ENCODE measurements at regions not wholly inside any gene's neighbourhood (a gene's known extent, or its start where the extent isn't known, plus 50 kb on each side); places are given as distances from the start of the nearest gene placed in this dataset.
"Not testable (repeated sequence)": the region's sequence is repeated elsewhere in the genome, so short reads cannot be mapped to it uniquely, and the experiment has no call there.

GRCh38 chr22:49395617-49396016, 432.1 kb downstream of the BRD1 start:
- Histone ChIP-seq H3K4me2 (ENCODE audit: low read depth, low read length) (no peak overlapping the region), H3K79me2 (ENCODE audit: low read length) (no peaks in the 10 kb centered on the region), H3K9me3 (replicated peaks; ENCODE audit: insufficient read depth, low read length) (no peaks in the 10 kb centered on the region), H3K27me3 (replicated peaks; ENCODE audit: insufficient read depth, low read length) (no peaks in the 10 kb centered on the region), H3K9me2 (replicated peaks; ENCODE audit: insufficient read depth, low read length) (no peaks in the 10 kb centered on the region), H2AFZ (ENCODE audit: low read length) (no peak overlapping the region), H3K4me3 (ENCODE audit: low read length) (no peak overlapping the region), H3K4me1 (ENCODE audit: low read length) (no peaks in the 10 kb centered on the region), H3K36me3 (replicated peaks; ENCODE audit: insufficient read depth, low read length) (no peaks in the 10 kb centered on the region), H4K20me1 (ENCODE audit: insufficient read depth, low read length) (no peaks in the 10 kb centered on the region), H3K27ac (ENCODE audit: low read length) (no peak overlapping the region), H3K9ac (ENCODE audit: low read length) (no peak overlapping the region), H3F3A (ENCODE audit: insufficient read depth, low read length) (no peaks in the 10 kb centered on the region)
- DNase-seq, result no peak
- TF ChIP-seq EZH2 (optimal IDR thresholded peaks at IDR 0.05; ENCODE audit: low read depth, low read length) (no peak), EZH2phosphoT487 (IDR thresholded peaks at IDR 0.05; ENCODE audit: low read length) (no peak)
- TF ChIP-seq, protein P1, sequence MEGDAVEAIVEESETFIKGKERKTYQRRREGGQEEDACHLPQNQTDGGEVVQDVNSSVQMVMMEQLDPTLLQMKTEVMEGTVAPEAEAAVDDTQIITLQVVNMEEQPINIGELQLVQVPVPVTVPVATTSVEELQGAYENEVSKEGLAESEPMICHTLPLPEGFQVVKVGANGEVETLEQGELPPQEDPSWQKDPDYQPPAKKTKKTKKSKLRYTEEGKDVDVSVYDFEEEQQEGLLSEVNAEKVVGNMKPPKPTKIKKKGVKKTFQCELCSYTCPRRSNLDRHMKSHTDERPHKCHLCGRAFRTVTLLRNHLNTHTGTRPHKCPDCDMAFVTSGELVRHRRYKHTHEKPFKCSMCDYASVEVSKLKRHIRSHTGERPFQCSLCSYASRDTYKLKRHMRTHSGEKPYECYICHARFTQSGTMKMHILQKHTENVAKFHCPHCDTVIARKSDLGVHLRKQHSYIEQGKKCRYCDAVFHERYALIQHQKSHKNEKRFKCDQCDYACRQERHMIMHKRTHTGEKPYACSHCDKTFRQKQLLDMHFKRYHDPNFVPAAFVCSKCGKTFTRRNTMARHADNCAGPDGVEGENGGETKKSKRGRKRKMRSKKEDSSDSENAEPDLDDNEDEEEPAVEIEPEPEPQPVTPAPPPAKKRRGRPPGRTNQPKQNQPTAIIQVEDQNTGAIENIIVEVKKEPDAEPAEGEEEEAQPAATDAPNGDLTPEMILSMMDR (IDR thresholded peaks at IDR 0.05; ENCODE audit: low read length), result no peak

GRCh38 chr22:49395062-49395461, 432.6 kb downstream of the BRD1 start:
- not testable (repeated sequence) for H4K20me1 ChIP-seq (ENCODE audit: insufficient read depth, low read length); H3K4me1 ChIP-seq (ENCODE audit: low read length); H3K9me2 ChIP-seq (replicated peaks; ENCODE audit: insufficient read depth, low read length); DNase-seq; H3K27me3 ChIP-seq (replicated peaks; ENCODE audit: insufficient read depth, low read length); H3K4me2 ChIP-seq (ENCODE audit: low read depth, low read length); H3K79me2 ChIP-seq (ENCODE audit: low read length); H3K4me3 ChIP-seq (ENCODE audit: low read length); H3K27ac ChIP-seq (ENCODE audit: low read length); H2AFZ ChIP-seq (ENCODE audit: low read length); H3K9ac ChIP-seq (ENCODE audit: low read length); H3K9me3 ChIP-seq (replicated peaks; ENCODE audit: insufficient read depth, low read length); H3K36me3 ChIP-seq (replicated peaks; ENCODE audit: insufficient read depth, low read length); H3F3A ChIP-seq (ENCODE audit: insufficient read depth, low read length)

DNA sequence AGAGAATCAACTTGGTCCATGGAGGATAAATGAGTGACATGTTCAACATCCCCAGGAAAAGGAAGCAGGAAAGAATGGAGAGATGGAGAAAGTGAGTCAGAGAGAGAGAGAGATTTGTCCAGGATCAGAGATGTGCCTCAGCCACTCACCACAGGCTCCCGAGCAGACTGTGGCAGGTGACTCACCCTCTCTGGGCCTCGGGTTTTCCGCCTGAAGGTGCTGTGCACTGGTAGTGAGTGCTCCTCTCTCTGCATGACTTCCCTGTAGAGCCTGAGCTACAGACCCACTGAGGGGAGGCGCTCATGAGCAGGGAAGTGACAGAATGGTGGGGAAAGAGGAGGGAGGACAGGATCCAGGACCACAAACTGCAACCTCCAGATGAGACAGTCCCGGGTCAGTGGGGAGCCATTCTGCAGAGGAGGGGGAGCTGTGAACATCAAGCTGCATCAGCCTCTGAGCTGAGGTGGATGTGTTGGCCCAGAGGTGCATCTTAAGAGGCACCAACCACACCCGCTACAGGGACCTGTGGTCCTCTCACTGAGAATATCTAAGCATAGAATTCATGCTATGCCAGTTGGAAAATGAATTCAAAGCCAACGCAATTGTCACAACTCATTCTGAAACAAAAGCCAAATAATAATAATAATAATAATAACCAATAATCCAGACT, 433.4 kb downstream of the BRD1 start:
- no peak overlapping the region for H3K4me2 ChIP-seq (ENCODE audit: low read depth, low read length)
- no peaks in the 10 kb centered on the region for H3K36me3 ChIP-seq (replicated peaks; ENCODE audit: insufficient read depth, low read length)
- H3K4me1 ChIP-seq (ENCODE audit: low read length), result no peaks in the 10 kb centered on the region
- no peaks in the 10 kb centered on the region for H3K9me3 ChIP-seq (replicated peaks; ENCODE audit: insufficient read depth, low read length)
- no peak for TF ChIP-seq EZH2phosphoT487 (IDR thresholded peaks at IDR 0.05; ENCODE audit: low read length)
- no peak for TF ChIP-seq EZH2 (optimal IDR thresholded peaks at IDR 0.05; ENCODE audit: low read depth, low read length)
- TF ChIP-seq, protein P1 (IDR thresholded peaks at IDR 0.05; ENCODE audit: low read length), result no peak
- no peak for DNase-seq
- no peaks in the 10 kb centered on the region for H3F3A ChIP-seq (ENCODE audit: insufficient read depth, low read length)
- no peak overlapping the region for H3K27ac ChIP-seq (ENCODE audit: low read length)
- H3K4me3 ChIP-seq (ENCODE audit: low read length), result no peak overlapping the region
- H3K27me3 ChIP-seq (replicated peaks; ENCODE audit: insufficient read depth, low read length), result no peaks in the 10 kb centered on the region
- no peaks in the 10 kb centered on the region for H4K20me1 ChIP-seq (ENCODE audit: insufficient read depth, low read length)
- no peaks in the 10 kb centered on the region for H3K79me2 ChIP-seq (ENCODE audit: low read length)
- no peaks in the 10 kb centered on the region for H3K9me2 ChIP-seq (replicated peaks; ENCODE audit: insufficient read depth, low read length)
- no peak overlapping the region for H3K9ac ChIP-seq (ENCODE audit: low read length)
- no peak overlapping the region for H2AFZ ChIP-seq (ENCODE audit: low read length)

- Histone ChIP-seq H3K27ac (ENCODE audit: low read length) (no peak overlapping the region), H3K9me3 (replicated peaks; ENCODE audit: insufficient read depth, low read length) (no peaks in the 10 kb centered on the region), H3K79me2 (ENCODE audit: low read length) (no peaks in the 10 kb centered on the region), H3K9ac (ENCODE audit: low read length) (no peak overlapping the region), H3F3A (ENCODE audit: insufficient read depth, low read length) (no peaks in the 10 kb centered on the region), H4K20me1 (ENCODE audit: insufficient read depth, low read length) (no peaks in the 10 kb centered on the region), H3K4me2 (ENCODE audit: low read depth, low read length) (no peak overlapping the region), H2AFZ (ENCODE audit: low read length) (no peak overlapping the region), H3K36me3 (replicated peaks; ENCODE audit: insufficient read depth, low read length) (no peaks in the 10 kb centered on the region), H3K27me3 (replicated peaks; ENCODE audit: insufficient read depth, low read length) (no peaks in the 10 kb centered on the region), H3K9me2 (replicated peaks; ENCODE audit: insufficient read depth, low read length) (no peaks in the 10 kb centered on the region), H3K4me3 (ENCODE audit: low read length) (no peak overlapping the region), H3K4me1 (ENCODE audit: low read length) (no peaks in the 10 kb centered on the region)
- DNase-seq, result no peak
- TF ChIP-seq, protein P1 (IDR thresholded peaks at IDR 0.05; ENCODE audit: low read length), result no peak
- TF ChIP-seq EZH2 (optimal IDR thresholded peaks at IDR 0.05; ENCODE audit: low read depth, low read length) (no peak), EZH2phosphoT487 (IDR thresholded peaks at IDR 0.05; ENCODE audit: low read length) (no peak)
Observed at GRCh38 chr22:49393526-49393925, 434.1 kb downstream of the BRD1 start.

Measured in MM.1S (cell line).